Smooth muscle cell (in vitro differentiated cells): ENCODE measurements at regions not wholly inside any gene's neighbourhood (a gene's known extent, or its start where the extent isn't known, plus 50 kb on each side); places are given as distances from the start of the nearest gene placed in this dataset.

Source experiments
- DNase-seq: peaks from one replicate; lab custom pipeline; 2025; ENCODE audit not compliant: unreplicated experiment; lab: John Stamatoyannopoulos, UW
- H2AFZ ChIP-seq: fragments of 200-600 bp; sonication (generic); 2 replicates; pipeline ENCODE4 v1.6.0; 2016; ENCODE audit warnings: antibody characterized with exemption, low read depth, mild to moderate bottlenecking
- H3F3A ChIP-seq: fragments of 200-600 bp; sonication (generic); 2 replicates; pipeline ENCODE4 v1.6.0; 2017; ENCODE audit warnings: antibody characterized with exemption, low read depth
- H3K27ac ChIP-seq: fragments of 200-600 bp; sonication (generic); 2 replicates; pipeline ENCODE4 v1.5.1; 2016; ENCODE audit warnings: low read depth, mild to moderate bottlenecking
- H3K27me3 ChIP-seq: fragments of 200-600 bp; sonication (generic); 2 replicates; pipeline ENCODE4 v1.6.1; 2016; ENCODE audit warnings: low read depth, mild to moderate bottlenecking
- H3K36me3 ChIP-seq: fragments of 200-600 bp; sonication (generic); 2 replicates; pipeline ENCODE4 v1.5.1; 2016; ENCODE audit warnings: low read depth
- H3K4me1 ChIP-seq: fragments of 200-600 bp; sonication (generic); 2 replicates; pipeline ENCODE4 v1.5.1; 2016; ENCODE audit warnings: low read depth
- H3K4me2 ChIP-seq: fragments of 200-600 bp; sonication (generic); 2 replicates; pipeline ENCODE4 v1.6.0; 2016; ENCODE audit warnings: mild to moderate bottlenecking
- H3K4me3 ChIP-seq: fragments of 200-600 bp; sonication (generic); 2 replicates; pipeline ENCODE4 v1.5.1; 2016; ENCODE audit warnings: mild to moderate bottlenecking
- H3K79me2 ChIP-seq: fragments of 200-600 bp; sonication (generic); 2 replicates; pipeline ENCODE4 v1.6.0; 2016; ENCODE audit warnings: low read depth, mild to moderate bottlenecking
- H3K9ac ChIP-seq: fragments of 200-600 bp; sonication (generic); 2 replicates; pipeline ENCODE4 v1.6.0; 2016; ENCODE audit warnings: low read depth
- H3K9me3 ChIP-seq: fragments of 200-600 bp; sonication (generic); replicated peaks from 2 replicates; pipeline ENCODE4 v1.5.1; 2016; ENCODE audit warnings: low read depth
- H4K20me1 ChIP-seq: fragments of 200-600 bp; sonication (generic); 2 replicates; pipeline ENCODE4 v1.6.0; 2016; ENCODE audit warnings: low read depth
- WGBS: methylation state at CpG from one replicate; pipeline ENCODE4 v1.1.7; 2016; ENCODE audit warnings: low lambda C conversion rate; 5-methylcytosine and 5-hydroxymethylcytosine counted together
- TF ChIP-seq, protein P1 (sequence below): fragments of 200-600 bp; sonication (generic); IDR thresholded peaks from 2 replicates; pipeline ENCODE4 v1.5.1; 2017; ENCODE audit warnings: borderline replicate concordance, mild to moderate bottlenecking, antibody characterized with exemption; ENCODE audit not compliant: insufficient read depth, poor library complexity, severe bottlenecking

DNA sequence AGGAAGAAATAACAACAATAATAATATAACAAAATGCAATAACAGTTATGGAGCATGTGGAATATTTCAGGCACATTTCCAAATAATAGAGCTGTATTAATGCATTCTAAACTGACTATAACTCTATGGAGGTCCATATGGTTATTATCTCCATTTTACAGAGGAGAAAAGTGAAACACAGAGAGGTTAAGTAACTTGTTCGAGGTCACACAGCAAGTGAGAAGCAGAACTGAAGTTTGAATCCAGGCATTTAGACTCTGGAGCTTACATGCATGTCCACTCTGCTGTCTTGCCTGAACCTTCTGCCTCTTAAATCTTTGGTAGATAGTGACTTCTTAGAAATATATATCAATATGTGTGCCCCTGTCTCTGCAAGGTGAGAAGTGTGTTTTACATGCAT is 350.8 kb downstream of the GADD45G start:
- H3F3A ChIP-seq, result no peaks in the 10 kb centered on the region
- TF ChIP-seq, protein P1, sequence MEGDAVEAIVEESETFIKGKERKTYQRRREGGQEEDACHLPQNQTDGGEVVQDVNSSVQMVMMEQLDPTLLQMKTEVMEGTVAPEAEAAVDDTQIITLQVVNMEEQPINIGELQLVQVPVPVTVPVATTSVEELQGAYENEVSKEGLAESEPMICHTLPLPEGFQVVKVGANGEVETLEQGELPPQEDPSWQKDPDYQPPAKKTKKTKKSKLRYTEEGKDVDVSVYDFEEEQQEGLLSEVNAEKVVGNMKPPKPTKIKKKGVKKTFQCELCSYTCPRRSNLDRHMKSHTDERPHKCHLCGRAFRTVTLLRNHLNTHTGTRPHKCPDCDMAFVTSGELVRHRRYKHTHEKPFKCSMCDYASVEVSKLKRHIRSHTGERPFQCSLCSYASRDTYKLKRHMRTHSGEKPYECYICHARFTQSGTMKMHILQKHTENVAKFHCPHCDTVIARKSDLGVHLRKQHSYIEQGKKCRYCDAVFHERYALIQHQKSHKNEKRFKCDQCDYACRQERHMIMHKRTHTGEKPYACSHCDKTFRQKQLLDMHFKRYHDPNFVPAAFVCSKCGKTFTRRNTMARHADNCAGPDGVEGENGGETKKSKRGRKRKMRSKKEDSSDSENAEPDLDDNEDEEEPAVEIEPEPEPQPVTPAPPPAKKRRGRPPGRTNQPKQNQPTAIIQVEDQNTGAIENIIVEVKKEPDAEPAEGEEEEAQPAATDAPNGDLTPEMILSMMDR, result no peak
- H2AFZ ChIP-seq, result no peak overlapping the region
- no peaks in the 10 kb centered on the region for H3K9me3 ChIP-seq
- WGBS, result 90% methylated on average over 1 of the region's 1 CpG
- H3K9ac ChIP-seq, result no peak overlapping the region
- no peaks in the 10 kb centered on the region for H3K4me1 ChIP-seq
- H4K20me1 ChIP-seq, result no peaks in the 10 kb centered on the region
- H3K4me3 ChIP-seq, result no peak overlapping the region
- no peak overlapping the region for H3K27ac ChIP-seq
- no peaks in the 10 kb centered on the region for H3K79me2 ChIP-seq
- no peaks in the 10 kb centered on the region for H3K27me3 ChIP-seq
- no peak for DNase-seq
- no peak overlapping the region for H3K4me2 ChIP-seq
- H3K36me3 ChIP-seq, result no peaks in the 10 kb centered on the region

DNA sequence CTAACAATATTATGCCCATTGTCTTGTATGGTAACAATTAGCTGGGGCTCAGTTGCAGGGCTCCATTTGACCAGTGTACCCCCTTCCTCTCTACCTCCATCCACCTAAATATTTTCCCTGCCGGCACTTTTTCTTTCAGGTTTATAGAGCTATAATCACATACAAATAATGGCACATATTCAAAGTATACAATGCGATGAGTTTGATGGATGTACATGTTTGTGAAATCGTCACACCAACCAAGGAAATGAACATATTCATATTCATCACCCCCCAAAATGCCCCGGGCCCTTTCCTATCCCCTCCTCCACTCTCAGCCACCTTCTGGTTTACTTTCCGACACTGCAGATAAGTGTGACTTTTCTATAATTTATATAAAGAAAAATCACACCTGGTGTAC is 351.5 kb downstream of the GADD45G start:
- Histone ChIP-seq H3K79me2 (no peaks in the 10 kb centered on the region), H3K4me2 (no peak overlapping the region), H3K4me1 (no peaks in the 10 kb centered on the region), H3F3A (no peaks in the 10 kb centered on the region), H3K9me3 (no peaks in the 10 kb centered on the region), H3K27ac (no peak overlapping the region), H2AFZ (no peak overlapping the region), H3K9ac (no peak overlapping the region), H4K20me1 (no peaks in the 10 kb centered on the region), H3K4me3 (no peak overlapping the region), H3K36me3 (no peaks in the 10 kb centered on the region), H3K27me3 (no peaks in the 10 kb centered on the region)
- TF ChIP-seq, protein P1, result no peak
- WGBS, result 95% methylated on average over 5 of the region's 5 CpGs
- no peak for DNase-seq

DNA sequence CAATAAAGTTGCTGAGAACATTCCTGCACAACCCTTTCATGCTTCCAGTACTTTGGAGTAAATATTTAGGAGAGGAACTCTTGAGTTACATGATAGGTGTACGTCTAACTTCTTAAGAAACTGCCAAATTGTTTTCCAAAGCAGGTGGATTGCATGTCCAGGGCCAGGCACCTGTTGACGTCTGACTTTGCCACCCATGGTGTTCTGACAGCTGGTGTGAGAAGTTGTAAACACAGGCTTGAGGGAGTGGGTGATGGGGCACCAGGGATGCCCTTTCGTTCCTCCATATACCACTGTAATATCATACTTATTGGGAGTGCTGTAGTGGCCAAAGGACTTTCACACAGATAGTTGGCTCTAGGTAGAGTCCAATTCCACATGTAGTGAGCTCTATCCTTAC is 352.1 kb downstream of the GADD45G start:
- Histone ChIP-seq H3K9me3 (no peaks in the 10 kb centered on the region), H3K4me1 (no peaks in the 10 kb centered on the region), H3K4me3 (no peak overlapping the region), H4K20me1 (no peaks in the 10 kb centered on the region), H3K4me2 (no peak overlapping the region), H3K27me3 (no peaks in the 10 kb centered on the region), H2AFZ (no peak overlapping the region), H3K36me3 (no peaks in the 10 kb centered on the region), H3K9ac (no peak overlapping the region), H3K27ac (no peak overlapping the region), H3F3A (no peaks in the 10 kb centered on the region), H3K79me2 (no peaks in the 10 kb centered on the region)
- no peak for DNase-seq
- TF ChIP-seq, protein P1, result no peak
- WGBS, result 85% methylated on average over 3 of the region's 3 CpGs

DNA sequence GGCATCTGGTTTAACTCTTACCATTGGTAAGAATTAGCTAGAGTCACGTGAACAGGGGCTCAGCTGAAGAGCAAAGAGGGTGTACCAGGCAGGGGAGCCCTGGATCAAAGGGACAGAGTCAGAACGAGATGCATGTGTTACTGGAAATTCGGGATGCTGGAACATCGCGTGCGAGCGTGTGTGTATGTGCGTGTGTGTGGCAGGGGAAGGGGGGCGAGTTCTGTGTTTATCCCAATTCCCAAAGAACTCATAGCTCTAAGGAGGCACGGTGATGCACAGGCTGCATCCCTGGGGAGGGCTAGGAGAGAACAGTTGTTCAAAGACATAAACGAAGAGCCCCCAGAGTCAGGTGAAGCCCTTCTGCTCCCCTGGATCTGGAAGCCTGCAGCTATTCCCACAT is 353.3 kb downstream of the GADD45G start:
- no peaks in the 10 kb centered on the region for H3F3A ChIP-seq
- TF ChIP-seq, protein P1, result no peak
- no peaks in the 10 kb centered on the region for H3K9me3 ChIP-seq
- no peak overlapping the region for H3K4me3 ChIP-seq
- no peaks in the 10 kb centered on the region for H3K27me3 ChIP-seq
- no peak overlapping the region for H3K27ac ChIP-seq
- H3K36me3 ChIP-seq, result no peaks in the 10 kb centered on the region
- no peak overlapping the region for H2AFZ ChIP-seq
- 88% methylated on average over 11 of the region's 11 CpGs for WGBS
- H3K79me2 ChIP-seq, result no peaks in the 10 kb centered on the region
- H3K4me2 ChIP-seq, result no peak overlapping the region
- no peaks in the 10 kb centered on the region for H3K4me1 ChIP-seq
- no peak for DNase-seq
- H3K9ac ChIP-seq, result no peak overlapping the region
- no peaks in the 10 kb centered on the region for H4K20me1 ChIP-seq
